PFSK-1 (cell line): ENCODE measurements at regions not wholly inside any gene's neighbourhood (a gene's known extent, or its start where the extent isn't known, plus 50 kb on each side); places are given as distances from the start of the nearest gene placed in this dataset.

Source experiments
- FOXP2 ChIP-seq: optimal IDR thresholded peaks from 2 replicates; pipeline ENCODE3; 2011; ENCODE audit warnings: borderline replicate concordance, control low read depth, inconsistent platforms; ENCODE audit not compliant: insufficient read depth; ENCODE audit errors: extremely low read length, extremely low read depth
- POLR2AphosphoS5 ChIP-seq: IDR thresholded peaks from 2 replicates; pipeline ENCODE4 v1.6.1; 2012; ENCODE audit warnings: low read depth, mild to moderate bottlenecking, control low read depth, low read length, moderate library complexity
- REST ChIP-seq, 2 experiments: IDR thresholded peaks; 2 replicates each; pipeline versions ENCODE4 v1.6.1 to v1.8.0; 2011 to 2012; ENCODE audit warnings: low read depth in 2 of 2, low read length in 2 of 2, control low read depth in 1 of 2, inconsistent platforms in 1 of 2, mild to moderate bottlenecking in 1 of 2, moderate library complexity in 1 of 2; ENCODE audit not compliant: insufficient read depth in 1 of 2
- SIN3A ChIP-seq: IDR thresholded peaks from 2 replicates; pipeline ENCODE4 v1.6.1; 2012; ENCODE audit warnings: mild to moderate bottlenecking, low read length, moderate library complexity, borderline replicate concordance; ENCODE audit not compliant: insufficient read depth
- TAF1 ChIP-seq: IDR thresholded peaks from 2 replicates; pipeline ENCODE4 v1.6.1; 2012; ENCODE audit warnings: low read length, control low read depth, borderline replicate concordance; ENCODE audit not compliant: insufficient read depth

- no peak for TF ChIP-seq REST (IDR thresholded peaks at IDR 0.05; ENCODE audit: insufficient read depth in 1 of 2, low read depth in 2 of 2, low read length in 2 of 2)
- no peak for TF ChIP-seq SIN3A
- TF ChIP-seq FOXP2, result no peak
- no peak for TF ChIP-seq POLR2AphosphoS5
- no peak for TF ChIP-seq TAF1
Observed at GRCh38 chr1:8222789-8223188, 95.1 kb upstream of the SLC45A1 start.

DNA sequence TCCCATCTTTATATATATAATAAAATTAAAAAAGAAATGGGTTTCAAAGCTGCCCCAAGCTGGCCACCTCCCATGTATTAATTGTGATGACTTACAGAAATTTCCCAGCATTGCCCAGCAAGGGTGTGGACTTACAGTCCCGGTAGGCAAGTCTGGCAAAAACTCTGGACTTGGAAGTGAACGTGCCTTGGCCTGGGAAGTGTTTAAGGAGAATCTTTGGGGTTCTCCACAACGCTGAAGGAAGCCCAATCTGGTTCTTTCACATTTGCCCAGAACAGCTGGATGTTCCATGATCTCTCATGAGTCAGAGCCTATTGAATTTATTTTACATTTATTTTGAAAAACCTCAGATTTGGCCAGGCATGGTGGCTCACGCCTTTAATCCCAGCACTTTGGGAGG, 98.4 kb upstream of the SLC45A1 start:
- TF ChIP-seq REST (IDR thresholded peaks at IDR 0.05; ENCODE audit: insufficient read depth in 1 of 2, low read depth in 2 of 2, low read length in 2 of 2), result no peak
- no peak for TF ChIP-seq FOXP2
- no peak for TF ChIP-seq TAF1
- TF ChIP-seq POLR2AphosphoS5, result no peak
- TF ChIP-seq SIN3A, result no peak

DNA sequence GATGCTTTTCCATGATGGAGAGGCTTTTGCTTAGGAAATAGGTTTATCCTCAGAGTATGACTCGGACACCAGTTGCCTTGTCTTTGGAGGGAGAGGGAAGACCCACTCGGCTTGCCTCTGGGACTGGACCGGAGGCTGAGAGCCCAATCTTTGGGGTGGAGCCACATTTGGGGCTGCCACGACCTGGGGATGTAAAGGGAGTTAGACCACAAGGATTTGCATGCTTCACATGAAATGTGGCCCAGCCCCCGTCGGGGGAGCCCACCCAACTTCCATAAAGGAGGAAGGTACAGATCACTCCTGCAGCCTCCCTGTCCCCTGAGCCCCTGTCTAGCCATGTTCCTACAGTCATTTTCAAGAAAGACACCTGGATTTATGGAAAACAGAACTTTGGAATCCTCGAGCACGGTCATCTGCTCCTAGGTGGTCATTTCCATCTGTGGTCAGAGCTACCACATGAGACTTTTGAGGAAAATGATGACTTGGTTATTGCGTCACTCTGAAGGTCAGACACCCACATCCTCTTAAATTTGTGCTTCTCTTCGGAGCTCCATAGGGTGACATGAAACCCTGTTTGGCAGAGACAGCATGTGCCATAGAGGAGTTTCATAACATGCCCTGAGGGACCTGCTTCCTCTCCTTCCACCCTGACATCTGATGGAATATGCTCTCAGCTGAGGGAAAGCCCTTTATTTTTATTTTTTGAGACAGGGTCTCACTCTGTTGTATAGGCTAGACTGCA, 99.4 kb upstream of the SLC45A1 start:
- TF ChIP-seq TAF1 (no peak), POLR2AphosphoS5 (no peak), SIN3A (no peak), REST (IDR thresholded peaks at IDR 0.05; ENCODE audit: insufficient read depth in 1 of 2, low read depth in 2 of 2, low read length in 2 of 2) (no peak), FOXP2 (no peak)

GRCh38 chr1:8217809-8218208, 100.1 kb upstream of the SLC45A1 start:
- TF ChIP-seq FOXP2 (no peak), SIN3A (no peak)

- TF ChIP-seq POLR2AphosphoS5, result no peak
- TF ChIP-seq SIN3A, result no peak
- TF ChIP-seq REST (IDR thresholded peaks at IDR 0.05; ENCODE audit: insufficient read depth in 1 of 2, low read depth in 2 of 2, low read length in 2 of 2), result no peak
- TF ChIP-seq FOXP2, result no peak
- no peak for TF ChIP-seq TAF1
Observed at GRCh38 chr1:8217011-8217711, 100.8 kb upstream of the SLC45A1 start.
